K562 (cell line): ENCODE measurements at regions not wholly inside any gene's neighbourhood (a gene's known extent, or its start where the extent isn't known, plus 50 kb on each side); places are given as distances from the start of the nearest gene placed in this dataset.

Experiments used
- ELF1 ChIP-seq: fragments of 200-800 bp; sonication (Bioruptor generic); IDR thresholded peaks from 2 replicates; pipeline ENCODE4 v1.6.1; 2016; ENCODE audit warnings: missing genetic modification characterization, missing compliant biosample characterization
- HDAC2 ChIP-seq: fragments of 450-650 bp; IDR thresholded peaks from 2 replicates; pipeline ENCODE4 v1.6.1; 2016; ENCODE audit warnings: mild to moderate bottlenecking
- HDGF ChIP-seq: fragments of 450-650 bp; IDR thresholded peaks from 2 replicates; pipeline ENCODE4 v1.6.1; 2016
- JUN ChIP-seq, 2 experiments: sonication (generic) in 1 of 2; formaldehyde crosslinking in 1 of 2; IDR thresholded peaks; 2 replicates each; pipeline versions ENCODE4 v1.6.1 to v1.8.0; 2012 to 2022; ENCODE audit warnings: borderline replicate concordance in 2 of 2, mild to moderate bottlenecking in 2 of 2, improper control_type of control experiment in 1 of 2, low read depth in 1 of 2, low read length in 1 of 2, missing genetic modification reagents in 1 of 2
- SAFB2 ChIP-seq: fragments of 200-400 bp; formaldehyde crosslinking; IDR thresholded peaks from 2 replicates; pipeline ENCODE4 v1.6.1; 2018; ENCODE audit warnings: borderline replicate concordance, low read length, low read depth, moderate library complexity; ENCODE audit not compliant: severe bottlenecking
- ZBTB49 ChIP-seq: sonication (generic); formaldehyde crosslinking; IDR thresholded peaks from 2 replicates; pipeline ENCODE4 v1.8.0; 2022; ENCODE audit warnings: missing genetic modification reagents, mild to moderate bottlenecking, borderline replicate concordance
- ZNF696 ChIP-seq: fragments of 250-450 bp; sonication (Bioruptor Pico); conservative IDR thresholded peaks from 2 replicates; pipeline ENCODE4 v1.4.0; 2020; ENCODE audit warnings: mild to moderate bottlenecking, moderate library complexity
- TF ChIP-seq, protein P1 (sequence below): sonication (generic); formaldehyde crosslinking; IDR thresholded peaks from 2 replicates; pipeline ENCODE4 v1.8.0; 2023; ENCODE audit warnings: missing genetic modification reagents, mild to moderate bottlenecking, borderline replicate concordance

DNA sequence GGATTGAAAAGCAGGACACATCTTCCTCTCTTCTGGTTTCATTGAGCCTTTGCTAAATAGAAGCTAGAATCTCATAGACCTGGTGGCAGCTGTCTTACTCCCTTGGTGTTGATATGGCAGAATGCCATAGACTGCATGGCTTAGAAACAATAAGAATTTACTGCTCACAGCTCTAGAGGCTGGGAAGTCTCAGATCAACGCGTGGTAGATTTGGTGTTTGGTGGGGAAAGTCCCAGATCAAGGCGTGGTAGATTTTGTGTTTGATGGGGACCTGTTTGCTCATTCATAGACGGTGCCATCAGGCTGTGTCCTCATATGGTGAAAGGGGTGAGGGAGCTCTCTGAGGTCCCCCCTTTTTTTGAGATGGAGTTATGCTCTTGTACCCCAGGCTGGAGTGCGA lies 57.6 kb upstream of the PPP2R3B start (continued):
- TF ChIP-seq, protein P1, sequence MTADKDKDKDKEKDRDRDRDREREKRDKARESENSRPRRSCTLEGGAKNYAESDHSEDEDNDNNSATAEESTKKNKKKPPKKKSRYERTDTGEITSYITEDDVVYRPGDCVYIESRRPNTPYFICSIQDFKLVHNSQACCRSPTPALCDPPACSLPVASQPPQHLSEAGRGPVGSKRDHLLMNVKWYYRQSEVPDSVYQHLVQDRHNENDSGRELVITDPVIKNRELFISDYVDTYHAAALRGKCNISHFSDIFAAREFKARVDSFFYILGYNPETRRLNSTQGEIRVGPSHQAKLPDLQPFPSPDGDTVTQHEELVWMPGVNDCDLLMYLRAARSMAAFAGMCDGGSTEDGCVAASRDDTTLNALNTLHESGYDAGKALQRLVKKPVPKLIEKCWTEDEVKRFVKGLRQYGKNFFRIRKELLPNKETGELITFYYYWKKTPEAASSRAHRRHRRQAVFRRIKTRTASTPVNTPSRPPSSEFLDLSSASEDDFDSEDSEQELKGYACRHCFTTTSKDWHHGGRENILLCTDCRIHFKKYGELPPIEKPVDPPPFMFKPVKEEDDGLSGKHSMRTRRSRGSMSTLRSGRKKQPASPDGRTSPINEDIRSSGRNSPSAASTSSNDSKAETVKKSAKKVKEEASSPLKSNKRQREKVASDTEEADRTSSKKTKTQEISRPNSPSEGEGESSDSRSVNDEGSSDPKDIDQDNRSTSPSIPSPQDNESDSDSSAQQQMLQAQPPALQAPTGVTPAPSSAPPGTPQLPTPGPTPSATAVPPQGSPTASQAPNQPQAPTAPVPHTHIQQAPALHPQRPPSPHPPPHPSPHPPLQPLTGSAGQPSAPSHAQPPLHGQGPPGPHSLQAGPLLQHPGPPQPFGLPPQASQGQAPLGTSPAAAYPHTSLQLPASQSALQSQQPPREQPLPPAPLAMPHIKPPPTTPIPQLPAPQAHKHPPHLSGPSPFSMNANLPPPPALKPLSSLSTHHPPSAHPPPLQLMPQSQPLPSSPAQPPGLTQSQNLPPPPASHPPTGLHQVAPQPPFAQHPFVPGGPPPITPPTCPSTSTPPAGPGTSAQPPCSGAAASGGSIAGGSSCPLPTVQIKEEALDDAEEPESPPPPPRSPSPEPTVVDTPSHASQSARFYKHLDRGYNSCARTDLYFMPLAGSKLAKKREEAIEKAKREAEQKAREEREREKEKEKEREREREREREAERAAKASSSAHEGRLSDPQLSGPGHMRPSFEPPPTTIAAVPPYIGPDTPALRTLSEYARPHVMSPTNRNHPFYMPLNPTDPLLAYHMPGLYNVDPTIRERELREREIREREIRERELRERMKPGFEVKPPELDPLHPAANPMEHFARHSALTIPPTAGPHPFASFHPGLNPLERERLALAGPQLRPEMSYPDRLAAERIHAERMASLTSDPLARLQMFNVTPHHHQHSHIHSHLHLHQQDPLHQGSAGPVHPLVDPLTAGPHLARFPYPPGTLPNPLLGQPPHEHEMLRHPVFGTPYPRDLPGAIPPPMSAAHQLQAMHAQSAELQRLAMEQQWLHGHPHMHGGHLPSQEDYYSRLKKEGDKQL (CRISPR knock-in tag): no peak
- TF ChIP-seq SAFB2 (no peak), ELF1 (no peak), ZBTB49 (CRISPR knock-in tag) (no peak), ZNF696 (CRISPR knock-in tag) (no peak), HDGF (no peak), JUN (IDR thresholded peaks at IDR 0.05; ENCODE audit: borderline replicate concordance, low read depth, low read length) (no peak), JUN (CRISPR knock-in tag; IDR thresholded peaks at IDR 0.05; ENCODE audit: borderline replicate concordance) (no peak), HDAC2 (no peak)
